ENCODE measurements at regions not wholly inside any gene's neighbourhood (a gene's known extent, or its start where the extent isn't known, plus 50 kb on each side); places are given as distances from the start of the nearest gene placed in this dataset.
A peak's percentile ranks its signal among the peaks of the same experiment; 100 is the strongest.

DNA sequence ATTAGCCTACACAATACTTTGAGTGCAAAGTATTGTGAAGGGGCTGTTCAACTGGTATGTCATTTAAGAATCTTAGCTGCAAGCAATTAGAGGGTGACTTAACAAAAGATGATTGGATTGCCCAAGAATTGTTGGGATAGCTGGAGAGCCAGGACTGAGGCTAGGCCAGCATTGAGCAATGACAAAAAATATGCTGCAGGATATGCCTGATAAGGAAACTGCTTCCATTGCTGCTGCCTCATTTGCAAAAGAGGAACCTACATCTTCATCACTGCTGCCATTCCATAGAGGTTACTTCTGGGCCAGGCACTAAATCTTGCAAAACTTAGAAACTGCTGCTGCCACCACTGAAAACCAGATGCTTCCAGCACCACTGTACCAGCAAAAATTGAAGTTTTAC is 108.0 kb upstream of the TBC1D5 start:
- no peak for DNase-seq
- H3K4me1 ChIP-seq (ENCODE audit: control insufficient read depth, insufficient read depth, low read depth, low read length): no peaks in the 10 kb centered on the region
- H3K79me1 ChIP-seq (replicated peaks; ENCODE audit: low read length, poor library complexity, severe bottlenecking): no peaks in the 10 kb centered on the region
- no peak overlapping the region for H2BK15ac ChIP-seq (ENCODE audit: low read depth, poor library complexity, severe bottlenecking)
- no peak overlapping the region for H2BK12ac ChIP-seq (ENCODE audit: low read length in 2 of 2)
- no peaks in the 10 kb centered on the region for H3K27me3 ChIP-seq (ENCODE audit: control insufficient read depth in 1 of 2, insufficient read depth in 1 of 2, low read length in 2 of 2)
- H3K4ac ChIP-seq (ENCODE audit: low read depth in 1 of 2, low read length in 2 of 2): no peak overlapping the region
- H4K8ac ChIP-seq (ENCODE audit: low read length): no peak overlapping the region
- H2BK120ac ChIP-seq (ENCODE audit: low read depth, low read length): no peak overlapping the region
- no peak overlapping the region for H3K4me3 ChIP-seq (ENCODE audit: insufficient read depth in 1 of 2, low read depth in 1 of 2, low read length in 2 of 2)
- no peak overlapping the region for H3K27ac ChIP-seq (ENCODE audit: low read length, poor library complexity, severe bottlenecking)
- H3K4me2 ChIP-seq (ENCODE audit: low read length, poor library complexity, severe bottlenecking): no peak overlapping the region
- H2AFZ ChIP-seq (ENCODE audit: low read depth, low read length): no peak overlapping the region
- no peak overlapping the region for H3K14ac ChIP-seq (ENCODE audit: low read length in 2 of 2)
- no peak overlapping the region for H2AK5ac ChIP-seq (ENCODE audit: low read length, severe bottlenecking)
- no peak overlapping the region for H3K9ac ChIP-seq (ENCODE audit: low read length)
- H3K18ac ChIP-seq (ENCODE audit: low read depth in 1 of 2, low read length in 2 of 2): no peak overlapping the region
- H3K23ac ChIP-seq (ENCODE audit: low read length in 2 of 2): no peak overlapping the region
- no peak overlapping the region for H2BK5ac ChIP-seq (ENCODE audit: low read depth, low read length, poor library complexity, severe bottlenecking)
- no peaks in the 10 kb centered on the region for H3K9me3 ChIP-seq (ENCODE audit: control insufficient read depth, low read length)
- no peak overlapping the region for H4K91ac ChIP-seq (ENCODE audit: low read length)
- H3K36me3 ChIP-seq (ENCODE audit: control insufficient read depth in 1 of 2, insufficient read depth in 2 of 2, low read depth in 1 of 2, low read length in 2 of 2): no peaks in the 10 kb centered on the region

GRCh38 chr3:17848102-17848501 is 105.7 kb upstream of the TBC1D5 start:
- H3K27ac ChIP-seq (ENCODE audit: low read length, poor library complexity, severe bottlenecking): no peak overlapping the region
- H2BK120ac ChIP-seq (ENCODE audit: low read depth, low read length): no peak overlapping the region
- no peaks in the 10 kb centered on the region for H3K4me1 ChIP-seq (ENCODE audit: control insufficient read depth, insufficient read depth, low read depth, low read length)
- no peak overlapping the region for H3K4ac ChIP-seq (ENCODE audit: low read depth in 1 of 2, low read length in 2 of 2)
- H4K8ac ChIP-seq (ENCODE audit: low read length): no peak overlapping the region
- no peak overlapping the region for H2BK5ac ChIP-seq (ENCODE audit: low read depth, low read length, poor library complexity, severe bottlenecking)
- H2BK15ac ChIP-seq (ENCODE audit: low read depth, poor library complexity, severe bottlenecking): no peak overlapping the region
- no peak overlapping the region for H3K18ac ChIP-seq (ENCODE audit: low read depth in 1 of 2, low read length in 2 of 2)
- H2BK12ac ChIP-seq (ENCODE audit: low read length in 2 of 2): no peak overlapping the region
- H3K9me3 ChIP-seq (ENCODE audit: control insufficient read depth, low read length): no peaks in the 10 kb centered on the region
- DNase-seq: no peak
- H2AK5ac ChIP-seq (ENCODE audit: low read length, severe bottlenecking): no peak overlapping the region
- H3K9ac ChIP-seq (ENCODE audit: low read length): no peak overlapping the region
- no peak overlapping the region for H3K4me2 ChIP-seq (ENCODE audit: low read length, poor library complexity, severe bottlenecking)
- no peak overlapping the region for H4K91ac ChIP-seq (ENCODE audit: low read length)
- WGBS: 84% methylated on average over 3 of the region's 3 CpGs
- no peak overlapping the region for H3K23ac ChIP-seq (ENCODE audit: low read length in 2 of 2)
- H3K14ac ChIP-seq (ENCODE audit: low read length in 2 of 2): no peak overlapping the region
- no peaks in the 10 kb centered on the region for H3K27me3 ChIP-seq (ENCODE audit: control insufficient read depth in 1 of 2, insufficient read depth in 1 of 2, low read length in 2 of 2)
- no peak overlapping the region for H2AFZ ChIP-seq (ENCODE audit: low read depth, low read length)
- H3K36me3 ChIP-seq (ENCODE audit: control insufficient read depth in 1 of 2, insufficient read depth in 2 of 2, low read depth in 1 of 2, low read length in 2 of 2): no peaks in the 10 kb centered on the region
- H3K4me3 ChIP-seq (ENCODE audit: insufficient read depth in 1 of 2, low read depth in 1 of 2, low read length in 2 of 2): no peak overlapping the region
- no peaks in the 10 kb centered on the region for H3K79me1 ChIP-seq (replicated peaks; ENCODE audit: low read length, poor library complexity, severe bottlenecking)

- Histone ChIP-seq H2BK5ac (ENCODE audit: low read depth, low read length, poor library complexity, severe bottlenecking) (no peak overlapping the region), H2BK12ac (ENCODE audit: low read length in 2 of 2) (no peak overlapping the region), H2AFZ (ENCODE audit: low read depth, low read length) (no peak overlapping the region), H3K4me3 (ENCODE audit: insufficient read depth in 1 of 2, low read depth in 1 of 2, low read length in 2 of 2) (no peak overlapping the region), H3K4me2 (ENCODE audit: low read length, poor library complexity, severe bottlenecking) (no peak overlapping the region), H3K36me3 (ENCODE audit: control insufficient read depth in 1 of 2, insufficient read depth in 2 of 2, low read depth in 1 of 2, low read length in 2 of 2) (no peaks in the 10 kb centered on the region), H3K27me3 (ENCODE audit: control insufficient read depth in 1 of 2, insufficient read depth in 1 of 2, low read length in 2 of 2) (no peaks in the 10 kb centered on the region), H2BK15ac (ENCODE audit: low read depth, poor library complexity, severe bottlenecking) (no peak overlapping the region), H4K8ac (ENCODE audit: low read length) (no peak overlapping the region), H3K14ac (ENCODE audit: low read length in 2 of 2) (no peak overlapping the region), H3K18ac (ENCODE audit: low read depth in 1 of 2, low read length in 2 of 2) (no peak overlapping the region), H2BK120ac (ENCODE audit: low read depth, low read length) (no peak overlapping the region), H2AK5ac (ENCODE audit: low read length, severe bottlenecking) (no peak overlapping the region), H3K4ac (ENCODE audit: low read depth in 1 of 2, low read length in 2 of 2) (no peak overlapping the region), H3K79me1 (replicated peaks; ENCODE audit: low read length, poor library complexity, severe bottlenecking) (no peaks in the 10 kb centered on the region), H3K4me1 (ENCODE audit: control insufficient read depth, insufficient read depth, low read depth, low read length) (no peaks in the 10 kb centered on the region), H3K9ac (ENCODE audit: low read length) (no peak overlapping the region), H4K91ac (ENCODE audit: low read length) (no peak overlapping the region), H3K9me3 (ENCODE audit: control insufficient read depth, low read length) (no peaks in the 10 kb centered on the region), H3K27ac (ENCODE audit: low read length, poor library complexity, severe bottlenecking) (no peak overlapping the region), H3K23ac (ENCODE audit: low read length in 2 of 2) (no peak overlapping the region)
- WGBS: 95% methylated on average over 3 of the region's 5 CpGs
- no peak for DNase-seq
Measured at GRCh38 chr3:17847156-17847555, 104.7 kb upstream of the TBC1D5 start.

GRCh38 chr3:17846466-17846865 is 104.0 kb upstream of the TBC1D5 start:
- WGBS: 32% methylated on average over 3 of the region's 4 CpGs
- H3K9ac ChIP-seq (ENCODE audit: low read length): no peak overlapping the region
- no peaks in the 10 kb centered on the region for H3K9me3 ChIP-seq (ENCODE audit: control insufficient read depth, low read length)
- H2BK15ac ChIP-seq (ENCODE audit: low read depth, poor library complexity, severe bottlenecking): no peak overlapping the region
- H4K8ac ChIP-seq (ENCODE audit: low read length): no peak overlapping the region
- no peak overlapping the region for H3K14ac ChIP-seq (ENCODE audit: low read length in 2 of 2)
- no peak overlapping the region for H3K18ac ChIP-seq (ENCODE audit: low read depth in 1 of 2, low read length in 2 of 2)
- no peaks in the 10 kb centered on the region for H3K79me1 ChIP-seq (replicated peaks; ENCODE audit: low read length, poor library complexity, severe bottlenecking)
- no peak overlapping the region for H2BK5ac ChIP-seq (ENCODE audit: low read depth, low read length, poor library complexity, severe bottlenecking)
- H2AFZ ChIP-seq (ENCODE audit: low read depth, low read length): no peak overlapping the region
- peak; percentile 18 for DNase-seq
- H3K4me3 ChIP-seq (ENCODE audit: insufficient read depth in 1 of 2, low read depth in 1 of 2, low read length in 2 of 2): no peak overlapping the region
- no peak overlapping the region for H2BK120ac ChIP-seq (ENCODE audit: low read depth, low read length)
- no peaks in the 10 kb centered on the region for H3K36me3 ChIP-seq (ENCODE audit: control insufficient read depth in 1 of 2, insufficient read depth in 2 of 2, low read depth in 1 of 2, low read length in 2 of 2)
- H3K27ac ChIP-seq (ENCODE audit: low read length, poor library complexity, severe bottlenecking): no peak overlapping the region
- H2AK5ac ChIP-seq (ENCODE audit: low read length, severe bottlenecking): no peak overlapping the region
- H3K27me3 ChIP-seq (ENCODE audit: control insufficient read depth in 1 of 2, insufficient read depth in 1 of 2, low read length in 2 of 2): no peaks in the 10 kb centered on the region
- no peak overlapping the region for H3K23ac ChIP-seq (ENCODE audit: low read length in 2 of 2)
- H3K4me2 ChIP-seq (ENCODE audit: low read length, poor library complexity, severe bottlenecking): no peak overlapping the region
- H3K4ac ChIP-seq (ENCODE audit: low read depth in 1 of 2, low read length in 2 of 2): no peak overlapping the region
- no peak overlapping the region for H4K91ac ChIP-seq (ENCODE audit: low read length)
- no peaks in the 10 kb centered on the region for H3K4me1 ChIP-seq (ENCODE audit: control insufficient read depth, insufficient read depth, low read depth, low read length)
- no peak overlapping the region for H2BK12ac ChIP-seq (ENCODE audit: low read length in 2 of 2)

Measured in mesenchymal stem cell (in vitro differentiated cells and primary cell).